Mesenteric fat pad (tissue), 1 donor: ENCODE measurements at regions not wholly inside any gene's neighbourhood (a gene's known extent, or its start where the extent isn't known, plus 50 kb on each side); places are given as distances from the start of the nearest gene placed in this dataset.

Experiments used
- DNase-seq: peaks from one replicate; pipeline ENCODE4 v3.0.0-alpha.2; 2020; ENCODE audit warnings: low spot score
- donor health status: DM: yes; HTN: yes; CAD: no.

DNA sequence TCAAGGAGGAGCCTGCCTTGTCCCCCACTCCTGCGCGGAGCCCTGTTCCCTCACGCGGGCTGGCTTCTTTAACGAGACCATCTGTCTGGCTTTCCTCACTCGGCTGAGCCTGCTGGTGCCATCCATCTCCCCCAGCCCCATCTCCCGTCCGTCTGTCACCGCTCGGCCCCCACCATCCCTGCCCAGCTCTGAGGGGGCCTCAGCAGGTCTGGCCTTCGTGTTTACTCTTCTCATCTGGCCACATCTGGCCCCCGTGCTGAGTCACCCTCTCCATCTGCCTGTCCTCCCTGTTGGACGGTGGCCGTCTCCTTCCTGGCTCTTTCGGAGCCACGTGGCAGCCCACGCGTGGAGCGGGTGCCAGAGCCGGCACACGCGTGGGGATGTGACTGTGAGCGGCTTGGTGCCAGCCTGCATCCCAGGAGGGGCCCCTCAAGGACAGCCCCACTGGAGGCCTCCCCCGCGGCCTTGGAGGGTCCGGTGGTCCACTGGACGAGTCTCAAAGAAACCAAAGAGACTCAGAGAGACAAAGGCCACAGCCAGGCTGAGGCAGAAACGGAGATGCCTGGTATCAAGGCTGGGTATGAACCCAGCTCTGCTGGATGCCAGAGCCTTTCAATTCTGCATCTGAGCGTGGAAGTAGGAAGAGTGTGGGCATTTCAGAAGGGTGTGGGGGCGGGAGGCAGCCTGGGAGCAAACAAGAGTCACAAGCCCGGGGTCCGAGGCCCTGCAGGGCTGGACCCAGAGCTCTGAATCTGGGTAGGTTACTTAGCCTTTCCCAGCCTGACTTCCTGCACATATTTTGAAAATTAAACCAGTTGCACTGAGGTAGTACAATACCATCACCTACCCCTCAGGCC, 76.7 kb upstream of the UNC5A start:
- peak; percentile 47 for DNase-seq

DNA sequence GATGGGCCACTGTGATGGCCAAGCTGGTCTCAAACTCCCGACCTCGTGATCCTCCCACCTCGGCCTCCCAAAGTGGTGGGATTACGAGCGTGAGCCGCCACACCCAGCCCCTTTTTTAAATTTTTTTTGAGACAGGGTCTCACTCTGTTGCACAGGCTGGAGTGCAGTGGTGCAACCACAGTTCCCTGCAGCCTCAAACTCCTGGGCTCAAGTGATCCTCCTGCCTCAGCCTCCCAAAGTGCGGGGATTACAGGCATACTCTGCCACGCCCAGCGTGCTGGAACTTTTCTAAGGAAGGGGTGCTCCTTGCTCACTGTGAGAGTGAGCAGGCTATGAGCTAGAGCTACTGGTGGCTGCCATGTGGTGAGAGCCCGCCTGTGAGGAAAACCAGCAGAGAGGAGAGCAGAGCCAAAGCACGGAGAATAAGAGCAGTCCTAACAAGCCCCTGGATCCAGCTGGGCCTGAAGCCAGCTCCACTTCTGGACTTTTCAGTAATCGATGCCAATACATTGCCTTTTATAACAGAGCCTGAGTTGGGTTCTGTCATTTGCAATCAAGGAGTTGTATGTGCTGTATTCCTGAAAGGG, 75.5 kb upstream of the UNC5A start:
- DNase-seq, result peak; percentile 64

DNA sequence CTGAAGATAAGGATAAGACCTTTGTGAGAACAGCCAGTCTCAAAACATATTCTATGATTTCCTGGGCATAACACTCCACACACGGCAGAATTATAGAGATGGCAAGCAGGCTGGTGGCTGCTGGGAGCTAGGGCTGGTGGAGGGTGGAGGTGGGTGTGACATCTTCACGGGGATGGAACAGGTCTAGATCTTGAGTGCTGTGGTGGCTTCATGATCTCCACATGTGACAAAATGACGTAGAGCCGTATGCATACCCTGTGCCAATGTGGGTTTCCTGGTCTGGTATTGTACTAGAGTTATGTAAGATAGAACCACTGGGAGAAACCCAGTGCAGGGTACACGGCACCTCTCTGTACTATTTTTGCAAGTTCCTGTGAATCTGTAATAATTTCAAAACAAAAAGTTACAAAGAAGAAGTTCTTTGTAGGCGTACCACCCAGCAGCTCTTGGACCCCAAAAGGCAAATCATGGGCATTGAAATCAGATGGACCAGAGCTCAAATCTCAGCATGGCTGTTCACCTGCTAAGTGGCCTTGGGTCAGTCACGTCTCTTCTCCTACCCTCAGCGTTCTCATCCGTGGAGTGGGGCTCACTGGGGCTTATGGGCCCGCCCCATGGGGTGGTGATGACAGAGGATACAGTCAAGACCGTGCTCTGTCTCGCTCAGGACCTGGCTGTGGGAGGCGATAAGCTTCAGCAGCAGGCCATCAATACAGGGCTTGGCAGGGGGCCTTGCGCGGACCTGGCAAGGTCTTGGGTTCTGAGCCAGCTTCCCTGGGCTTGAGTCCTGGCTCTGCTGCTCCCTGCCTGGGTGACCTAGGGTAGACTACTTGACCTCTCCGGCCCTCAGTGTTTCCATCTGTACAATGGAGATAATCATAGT, 74.7 kb upstream of the UNC5A start:
- DNase-seq, result peak; percentile 80

DNA sequence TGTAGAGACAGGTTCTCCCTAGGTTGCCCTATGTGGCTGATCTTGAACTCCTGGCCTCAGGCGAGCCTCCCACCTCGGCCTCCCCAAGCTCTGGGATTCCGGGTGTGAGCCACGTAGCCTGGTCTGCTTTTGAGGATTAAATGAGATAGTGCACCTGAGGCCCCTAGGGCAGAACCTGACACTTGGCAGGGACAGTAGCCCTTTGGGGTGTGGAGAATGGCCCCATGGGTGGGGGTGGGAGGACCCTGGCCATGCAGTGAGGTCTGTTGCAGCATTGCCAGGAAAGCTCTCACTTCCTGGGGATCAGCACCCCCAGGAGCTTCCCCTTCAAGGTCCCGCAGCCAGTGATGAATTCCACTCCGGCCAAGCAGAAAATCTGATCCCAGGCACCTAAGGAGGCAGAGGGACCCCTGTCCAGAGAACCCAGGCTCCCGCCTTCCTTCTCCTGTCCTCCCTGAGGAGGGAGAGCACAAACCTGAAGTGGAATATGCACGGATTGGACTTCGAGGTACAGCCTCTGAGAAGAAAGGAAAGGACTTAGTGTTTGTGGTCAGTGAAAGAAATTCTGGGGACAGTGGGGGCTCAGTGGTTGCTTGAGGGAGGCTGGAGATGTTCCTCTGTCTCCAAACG, 73.9 kb upstream of the UNC5A start:
- peak; percentile 28 for DNase-seq

DNA sequence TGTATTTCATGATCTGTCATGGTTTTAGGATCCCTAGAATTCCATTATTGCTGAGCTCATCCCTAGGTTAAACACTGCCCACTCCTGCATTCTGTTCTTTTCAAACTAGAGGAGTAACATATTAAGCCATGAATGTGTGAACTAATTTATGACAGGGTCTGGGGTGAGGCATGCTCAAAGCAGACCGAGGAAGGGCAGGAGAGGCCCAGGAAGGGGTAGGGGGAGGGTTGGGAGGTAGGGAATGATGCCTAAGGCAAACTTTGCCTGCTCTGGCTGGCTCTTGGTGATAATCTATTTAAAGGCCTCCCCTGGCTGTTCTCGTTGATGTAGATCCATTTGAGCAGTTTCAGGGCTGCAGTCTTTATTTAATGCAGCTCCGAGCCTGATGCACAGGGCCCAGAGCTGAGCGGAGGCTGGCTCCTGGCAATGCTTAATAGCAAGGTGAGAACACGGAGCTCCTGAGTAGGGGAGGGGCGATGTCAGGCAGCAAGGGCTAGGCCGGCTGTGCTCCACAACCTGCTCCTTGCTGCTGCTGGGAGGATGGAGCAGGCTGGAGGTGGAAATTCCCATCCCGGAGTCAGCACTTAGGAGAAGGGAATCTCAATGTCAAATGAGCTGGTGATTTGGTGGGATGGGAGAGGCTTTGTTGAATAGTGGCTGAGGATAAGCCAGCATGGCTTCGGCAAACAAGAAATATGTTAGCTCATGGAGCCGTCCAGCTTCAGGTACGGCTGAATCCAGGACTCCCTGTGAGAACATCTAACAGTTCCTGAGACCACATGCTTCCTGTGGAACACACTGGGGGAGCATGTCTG, 73.2 kb upstream of the UNC5A start:
- peak; percentile 55 for DNase-seq

DNA sequence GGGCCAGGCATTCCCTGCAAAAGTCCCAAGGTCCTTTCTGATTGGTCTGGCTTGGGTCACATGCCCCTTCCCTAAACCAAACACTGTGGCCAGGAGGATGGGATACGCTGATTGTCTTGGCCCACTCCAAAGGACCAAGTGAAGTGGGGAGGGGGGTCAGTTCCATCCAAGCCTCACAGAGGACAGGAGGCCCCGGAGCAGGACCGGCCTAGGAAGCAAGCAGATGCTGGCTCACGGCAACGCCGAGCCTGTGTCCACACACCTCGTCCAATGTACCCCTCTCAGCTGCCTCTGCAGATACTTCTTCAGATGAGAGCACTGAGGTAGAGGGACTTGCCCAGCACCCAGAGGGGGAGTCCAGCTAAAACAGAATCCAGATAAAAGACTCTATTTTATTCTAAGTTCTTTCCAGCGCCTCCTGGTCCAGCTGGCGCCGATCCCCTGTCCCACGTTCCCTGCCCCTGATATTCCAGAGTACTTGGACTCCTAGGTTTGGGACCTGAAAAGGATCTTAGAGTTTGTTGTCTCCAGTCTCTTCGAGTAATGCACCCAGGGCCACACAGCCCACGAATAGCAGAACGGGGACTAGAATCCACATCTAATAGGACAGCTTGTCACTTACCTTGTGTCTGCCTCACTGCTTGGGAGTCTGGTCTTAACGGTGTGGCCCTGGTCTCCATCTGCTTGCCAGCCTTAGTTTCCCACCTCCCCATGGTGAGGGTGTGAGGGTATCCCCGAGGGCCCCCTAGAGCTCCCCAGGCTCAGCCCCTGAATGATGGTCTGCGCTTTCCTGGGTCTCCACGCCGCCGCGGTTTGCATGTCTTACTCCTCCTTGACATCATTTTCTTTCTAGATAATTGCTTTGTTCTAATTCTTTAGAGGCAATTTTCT, 72.4 kb upstream of the UNC5A start:
- peak; percentile 69 for DNase-seq

GRCh38 chr5:176738637-176739250, 71.6 kb upstream of the UNC5A start:
- peak; percentile 28 for DNase-seq

DNA sequence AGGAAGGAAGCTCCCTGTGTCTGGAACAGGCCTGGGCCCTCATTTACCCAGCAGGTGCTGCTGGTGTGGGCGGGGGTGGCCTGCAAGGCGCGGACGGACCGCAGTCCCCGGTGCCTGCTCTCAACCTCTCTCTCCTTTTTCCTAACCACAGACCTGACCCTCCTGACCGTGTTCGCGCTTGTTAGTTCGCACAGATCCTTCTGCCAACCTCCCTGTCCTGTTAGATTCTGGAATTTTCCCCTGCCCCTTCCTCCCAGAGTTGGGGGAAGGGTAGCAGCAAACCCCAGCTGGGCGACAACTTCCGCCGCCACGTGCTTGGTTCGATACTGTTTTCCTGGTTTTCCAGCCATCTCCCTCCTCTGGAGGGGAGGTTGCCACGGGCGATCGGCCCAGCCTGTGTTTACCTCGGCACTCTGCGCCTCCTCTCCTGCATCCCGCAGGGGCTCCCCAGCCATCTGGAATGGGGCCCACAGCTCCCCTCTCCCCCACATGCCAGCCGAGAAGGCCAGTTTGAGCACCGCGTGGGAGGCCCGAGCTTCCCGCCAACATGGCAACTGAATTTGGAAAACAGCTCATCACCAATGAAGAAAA, 70.8 kb upstream of the UNC5A start:
- peak; percentile 83 for DNase-seq

DNA sequence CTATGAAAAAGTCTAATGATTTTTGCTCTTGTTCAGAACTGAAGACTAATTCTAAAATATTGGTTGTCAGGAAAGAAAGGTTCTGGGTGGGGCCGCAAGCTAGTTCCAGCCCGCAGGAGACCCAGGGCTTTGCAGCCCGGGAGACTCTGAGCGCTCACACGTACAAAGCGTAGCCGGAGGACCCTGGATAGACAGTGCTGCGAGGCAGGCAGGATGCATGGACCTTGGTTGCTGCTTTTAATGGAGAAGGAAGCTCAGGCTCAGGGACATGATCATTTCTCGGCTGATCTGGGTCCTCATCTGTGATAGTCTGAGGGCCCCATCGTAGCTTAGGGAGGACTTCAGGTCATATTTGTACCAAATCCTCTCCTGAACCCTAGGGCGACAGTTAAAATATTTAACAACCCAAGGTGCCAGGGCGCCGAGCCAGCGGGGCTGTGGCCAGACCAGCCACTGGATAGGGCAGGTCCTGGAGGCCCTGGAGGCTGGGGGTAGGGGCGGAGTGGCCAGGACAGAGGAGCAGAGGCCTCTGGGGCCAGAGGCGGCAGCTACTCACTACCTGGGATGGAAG, 70.1 kb upstream of the UNC5A start:
- peak; percentile 86 for DNase-seq

- peak; percentile 77 for DNase-seq
These were observed 69.5 kb upstream of the UNC5A start for GRCh38 chr5:176740702-176741496.

GRCh38 chr5:176741561-176742211, 68.7 kb upstream of the UNC5A start:
- DNase-seq, result peak; percentile 65

- no peak for DNase-seq
These were observed 67.9 kb upstream of the UNC5A start for GRCh38 chr5:176742246-176743105.

DNA sequence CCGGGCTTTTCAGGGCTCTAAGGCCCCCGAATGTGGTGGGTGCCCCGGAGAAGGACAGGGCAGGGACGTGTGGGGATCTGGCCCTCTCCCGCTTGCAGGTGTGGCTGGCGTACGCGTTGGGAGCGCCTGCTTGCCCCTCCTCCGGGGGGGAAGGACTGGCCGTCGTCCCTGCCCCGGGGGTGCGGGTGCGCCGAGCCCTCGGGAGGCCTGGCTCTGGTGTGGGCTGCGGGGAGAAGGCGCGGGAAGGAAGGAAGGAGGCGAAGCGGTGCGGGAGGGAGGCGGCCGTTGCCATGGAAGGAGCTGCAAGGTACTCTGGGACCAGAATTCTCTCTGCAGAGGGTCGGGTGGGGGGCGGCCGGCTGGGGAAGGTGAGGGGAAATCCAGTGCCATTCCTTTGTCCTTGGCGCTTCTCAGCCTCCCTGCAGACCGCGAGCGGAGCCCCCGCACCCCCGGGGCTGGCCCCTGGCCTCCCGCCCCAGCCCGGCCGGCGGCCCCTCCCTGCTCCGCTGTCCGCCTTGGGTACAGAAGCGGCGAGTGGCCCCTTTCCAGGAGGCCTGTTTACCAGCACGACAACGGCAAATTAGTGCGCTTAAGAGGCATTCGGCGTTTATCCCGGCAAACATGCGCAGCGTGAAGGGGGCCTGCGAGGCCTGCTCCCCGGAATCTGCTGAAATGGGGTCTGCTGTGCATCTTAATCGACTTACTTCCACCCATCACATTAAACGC, 67.1 kb upstream of the UNC5A start:
- DNase-seq, result peak; percentile 78

DNA sequence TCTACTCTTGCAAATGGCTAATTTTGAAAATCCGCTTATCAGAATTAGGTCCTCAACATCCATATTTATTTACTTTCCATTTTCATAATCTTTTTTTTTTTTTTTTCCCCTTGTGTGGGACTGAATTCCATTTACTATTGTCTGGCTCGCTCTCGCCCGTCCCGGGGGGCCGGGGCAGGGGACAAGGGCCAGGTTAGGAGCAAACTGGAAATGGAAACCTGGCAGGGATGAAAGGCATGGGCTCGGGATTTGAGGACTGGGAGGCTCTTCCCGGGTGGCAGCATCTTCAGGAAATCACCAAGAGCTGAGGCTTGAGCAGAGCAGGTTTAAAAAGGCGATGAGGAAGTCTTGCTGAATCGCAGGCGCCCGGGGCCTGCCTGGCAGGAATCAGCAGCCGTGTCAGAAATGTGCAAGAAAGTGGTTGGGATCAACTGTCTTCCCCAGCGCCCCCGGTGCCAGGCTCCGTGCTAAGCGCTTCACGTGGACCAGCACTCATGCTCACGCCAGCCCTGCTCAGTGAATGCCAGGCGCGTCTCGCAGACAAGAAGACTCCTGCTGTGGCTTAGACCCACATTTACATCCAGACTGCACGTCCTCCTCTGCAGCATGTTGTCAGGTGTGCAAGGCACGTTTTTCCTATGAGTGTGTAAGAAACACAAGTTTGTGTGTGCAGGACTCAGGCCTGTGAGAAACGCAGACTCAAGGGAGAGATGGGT, 66.3 kb upstream of the UNC5A start:
- peak; percentile 86 for DNase-seq

DNA sequence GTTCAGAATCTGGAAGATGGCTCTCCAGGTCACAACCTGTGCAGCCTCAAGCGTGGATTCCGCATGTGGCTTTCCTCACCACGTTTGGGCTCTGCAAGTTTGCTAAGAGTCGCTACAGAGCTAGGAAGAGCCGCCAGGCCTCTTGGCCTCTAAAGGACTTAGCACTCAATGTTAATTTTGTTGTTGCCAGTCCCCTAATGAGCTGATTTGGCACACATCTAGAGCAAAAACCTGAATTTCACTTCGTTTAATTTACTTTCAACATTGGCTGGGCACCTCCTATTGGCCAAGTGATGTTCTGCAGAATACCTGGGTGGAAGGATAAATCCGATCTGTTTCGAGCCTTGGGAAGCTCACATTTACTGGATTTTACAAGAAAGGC, 65.8 kb upstream of the UNC5A start:
- DNase-seq, result no peak
